GM04503 (cell line): ENCODE measurements at regions not wholly inside any gene's neighbourhood (a gene's known extent, or its start where the extent isn't known, plus 50 kb on each side); places are given as distances from the start of the nearest gene placed in this dataset.

Source experiments
- DNase-seq: peaks from one replicate; pipeline ENCODE4 v3.0.0-alpha.2; 2012; ENCODE audit warnings: low read depth

GRCh38 chr7:84482476-84482875 is 287.9 kb upstream of the SEMA3A start:
- no peak for DNase-seq

DNA sequence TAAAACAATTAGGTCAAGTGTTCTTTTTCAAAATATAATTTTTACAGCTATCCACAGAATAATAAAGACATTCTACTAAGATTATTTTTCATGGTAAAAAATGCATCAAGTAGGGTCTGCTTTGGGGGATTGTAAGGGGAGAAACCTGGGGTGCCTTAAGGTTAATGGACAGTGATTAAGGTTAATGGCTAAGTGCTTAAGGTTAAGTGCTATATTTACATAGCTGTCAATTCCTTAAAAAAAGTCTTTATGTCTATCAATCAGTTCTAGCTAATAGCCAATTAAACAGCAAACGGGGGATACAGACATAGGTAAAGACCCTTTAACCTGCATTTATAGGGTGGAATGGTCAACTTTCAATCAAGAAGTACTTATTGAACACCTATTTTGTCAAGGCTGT is 284.5 kb upstream of the SEMA3A start:
- no peak for DNase-seq

DNA sequence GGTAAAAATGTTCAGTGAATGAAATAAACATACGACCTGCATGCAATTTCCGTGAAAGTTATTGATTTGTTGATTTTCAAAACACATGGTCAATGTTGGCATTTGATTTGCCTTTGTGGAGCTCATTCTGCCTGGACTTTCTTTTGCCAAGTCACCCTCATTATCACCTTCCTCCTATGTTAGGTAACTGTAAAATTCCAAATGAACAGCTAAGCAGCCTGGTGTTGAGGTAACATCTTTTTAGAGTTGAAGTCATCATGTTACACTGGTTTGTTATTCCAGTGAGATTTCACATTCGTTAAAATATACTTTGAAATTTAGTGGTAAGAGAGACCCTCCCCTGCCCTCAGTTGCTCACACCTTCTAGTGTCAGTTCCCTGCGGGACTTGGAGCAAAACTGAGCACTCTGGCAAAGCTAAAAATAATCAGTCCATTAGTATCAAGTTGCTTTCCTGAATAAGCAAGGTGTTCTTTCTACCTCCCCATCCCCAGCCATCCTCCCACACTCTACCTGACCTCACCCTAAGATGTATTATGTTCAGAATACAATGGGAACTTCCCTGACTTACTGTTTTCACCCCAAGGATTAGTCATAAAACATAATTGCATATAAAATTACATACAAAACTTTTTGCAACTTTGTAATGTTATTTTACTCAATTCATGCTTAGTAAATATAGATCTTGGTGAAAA is 283.3 kb upstream of the SEMA3A start:
- no peak for DNase-seq

DNA sequence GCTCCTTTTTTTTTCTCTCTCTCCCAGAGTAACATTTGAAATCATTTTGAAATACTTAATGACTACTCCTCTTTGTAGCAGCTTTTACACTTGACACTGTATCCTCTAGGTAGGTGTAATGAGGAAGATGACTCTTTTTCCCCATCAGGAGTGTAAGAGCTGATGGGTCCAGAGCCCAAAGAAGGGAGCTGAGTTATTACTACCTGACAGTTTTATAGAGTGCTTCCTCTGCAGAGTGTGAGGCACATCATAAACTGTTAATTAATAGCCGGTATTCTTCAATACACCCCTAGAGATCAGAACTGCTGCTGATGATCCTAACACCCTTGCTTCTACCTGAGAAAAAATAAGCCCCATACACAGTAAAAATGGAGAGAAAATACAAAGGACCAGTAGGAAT is 279.8 kb upstream of the SEMA3A start:
- no peak for DNase-seq

DNA sequence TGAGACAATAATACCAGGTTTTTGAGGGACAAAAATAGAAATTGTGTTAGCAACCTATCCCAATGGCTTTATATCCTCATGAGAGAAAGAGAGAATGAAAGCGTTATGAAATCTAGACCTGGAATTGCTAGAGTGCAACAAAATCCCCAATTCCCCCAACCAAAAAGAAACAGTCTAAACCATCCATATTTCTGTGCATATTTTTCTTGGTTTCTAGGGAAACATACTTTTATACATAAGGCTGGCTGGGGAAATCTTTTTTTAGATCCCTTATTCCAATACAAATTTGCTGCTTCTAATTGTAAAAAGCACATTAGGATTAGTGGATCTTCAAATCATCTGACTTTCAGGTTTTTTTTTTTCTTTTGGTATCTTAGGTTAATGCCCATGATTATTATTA is 277.0 kb upstream of the SEMA3A start:
- no peak for DNase-seq

GRCh38 chr7:84469034-84469433 is 274.4 kb upstream of the SEMA3A start:
- DNase-seq = no peak

DNA sequence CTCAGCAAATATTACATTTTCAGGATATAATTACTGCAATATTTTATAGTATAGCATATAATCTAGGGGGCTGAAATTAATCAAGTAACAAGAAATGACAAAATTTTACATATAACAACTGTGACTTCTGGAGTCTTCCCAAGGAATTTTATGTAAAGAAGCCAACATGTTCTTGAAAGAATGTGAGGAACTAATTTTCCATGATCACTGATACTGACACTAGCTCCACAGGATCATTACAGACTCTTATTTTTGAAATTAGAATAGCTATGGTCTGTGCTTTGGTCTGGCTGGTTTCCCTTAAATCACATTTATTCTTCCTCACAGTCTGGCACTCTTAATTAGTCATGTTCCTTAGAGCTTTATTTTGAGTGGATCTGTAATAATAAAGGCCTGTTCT is 267.7 kb upstream of the SEMA3A start:
- DNase-seq = no peak

- no peak for DNase-seq
Observed at GRCh38 chr7:84461093-84461492, 266.5 kb upstream of the SEMA3A start.

- DNase-seq = no peak
Observed at GRCh38 chr7:84455788-84456187, 261.2 kb upstream of the SEMA3A start.

- DNase-seq = no peak
Observed at GRCh38 chr7:84454174-84454959, 259.8 kb upstream of the SEMA3A start.

DNA sequence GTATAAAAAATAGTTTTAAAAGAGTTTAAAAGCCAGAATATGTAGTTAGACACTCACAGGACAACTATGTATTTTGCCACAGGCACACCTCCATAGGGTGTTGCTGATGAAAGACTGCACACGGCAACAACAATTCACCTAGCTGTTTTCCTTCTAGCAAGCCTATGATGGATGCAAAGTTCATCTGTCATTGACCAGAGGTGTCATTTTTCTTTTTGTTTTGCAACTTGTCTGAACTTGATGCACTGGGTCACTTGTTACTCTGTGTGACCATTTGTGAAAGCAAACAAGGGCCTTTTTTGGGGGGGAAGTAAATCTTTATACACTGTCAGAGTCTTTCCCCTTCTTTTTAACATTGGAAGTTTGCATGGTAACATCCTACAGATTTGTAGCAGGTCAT is 258.0 kb upstream of the SEMA3A start:
- DNase-seq = no peak

GRCh38 chr7:84450772-84451171 is 256.2 kb upstream of the SEMA3A start:
- no peak for DNase-seq

GRCh38 chr7:84447636-84448293 is 253.2 kb upstream of the SEMA3A start:
- no peak for DNase-seq

DNA sequence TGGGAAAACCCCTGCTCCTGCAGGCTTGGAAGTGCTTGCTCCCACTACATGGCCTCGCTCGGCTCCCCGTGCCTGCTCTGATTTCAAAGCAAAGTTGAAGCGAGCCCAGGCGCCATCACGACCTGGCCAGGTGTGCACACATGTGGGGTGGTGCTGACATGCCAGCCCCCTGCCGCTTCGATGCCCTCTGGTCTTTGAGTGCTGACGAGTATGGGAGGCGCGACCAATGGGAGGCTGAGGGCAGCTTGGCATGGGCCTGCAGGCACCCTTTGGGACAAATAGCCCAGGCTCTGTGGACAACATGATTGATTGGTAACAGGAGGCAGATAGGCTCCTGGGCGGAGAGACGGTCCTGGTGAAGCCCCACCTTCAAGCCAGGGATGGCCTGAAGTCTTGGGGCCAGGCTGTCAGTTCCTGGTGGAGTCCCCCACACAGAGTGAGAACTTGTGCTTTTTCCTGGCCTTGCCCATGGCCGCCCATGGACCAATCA is 252.4 kb upstream of the SEMA3A start:
- DNase-seq = no peak

DNA sequence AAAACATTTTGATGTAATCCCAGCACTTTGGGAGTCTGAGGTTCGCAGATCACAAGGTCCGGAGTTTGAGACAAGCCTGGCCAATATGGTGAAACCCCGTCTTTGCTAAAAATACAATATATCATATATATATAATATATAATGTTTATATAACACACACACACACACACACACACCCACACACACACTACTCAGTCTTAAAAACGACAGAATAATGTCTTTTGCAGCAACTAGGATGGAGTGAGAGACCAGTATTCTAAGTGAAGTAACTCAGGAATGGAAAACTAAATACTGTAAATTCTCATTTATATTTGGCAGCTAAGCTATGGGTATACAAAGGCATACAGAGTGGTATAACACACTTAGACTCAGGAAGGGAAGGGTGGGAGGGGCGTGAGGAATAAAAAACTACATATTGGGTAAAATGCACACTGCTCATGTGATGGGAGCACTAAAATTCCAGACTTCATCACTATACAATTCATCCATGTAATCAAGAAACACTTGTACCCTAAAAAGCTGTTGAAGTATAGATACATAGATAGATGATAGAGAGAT is 231.2 kb upstream of the SEMA3A start:
- DNase-seq = no peak

DNA sequence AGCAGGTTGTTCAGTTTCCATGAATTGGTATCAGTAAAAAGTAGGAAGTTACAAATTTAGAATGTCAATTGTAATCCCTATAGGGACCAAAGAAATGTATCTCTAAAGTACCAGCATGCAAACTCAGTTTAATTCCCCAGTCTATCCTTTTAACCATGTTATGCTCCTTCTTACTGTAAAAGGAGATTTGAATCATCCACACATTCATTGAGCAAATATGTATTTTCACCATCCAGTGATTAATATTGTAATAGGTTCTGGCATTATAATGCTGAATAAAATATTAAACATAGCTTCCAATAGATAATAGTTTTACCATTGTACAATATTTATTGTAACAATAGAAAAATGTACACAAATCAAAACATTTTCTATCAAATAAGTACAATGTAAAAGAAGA is 228.2 kb upstream of the SEMA3A start:
- DNase-seq = no peak

DNA sequence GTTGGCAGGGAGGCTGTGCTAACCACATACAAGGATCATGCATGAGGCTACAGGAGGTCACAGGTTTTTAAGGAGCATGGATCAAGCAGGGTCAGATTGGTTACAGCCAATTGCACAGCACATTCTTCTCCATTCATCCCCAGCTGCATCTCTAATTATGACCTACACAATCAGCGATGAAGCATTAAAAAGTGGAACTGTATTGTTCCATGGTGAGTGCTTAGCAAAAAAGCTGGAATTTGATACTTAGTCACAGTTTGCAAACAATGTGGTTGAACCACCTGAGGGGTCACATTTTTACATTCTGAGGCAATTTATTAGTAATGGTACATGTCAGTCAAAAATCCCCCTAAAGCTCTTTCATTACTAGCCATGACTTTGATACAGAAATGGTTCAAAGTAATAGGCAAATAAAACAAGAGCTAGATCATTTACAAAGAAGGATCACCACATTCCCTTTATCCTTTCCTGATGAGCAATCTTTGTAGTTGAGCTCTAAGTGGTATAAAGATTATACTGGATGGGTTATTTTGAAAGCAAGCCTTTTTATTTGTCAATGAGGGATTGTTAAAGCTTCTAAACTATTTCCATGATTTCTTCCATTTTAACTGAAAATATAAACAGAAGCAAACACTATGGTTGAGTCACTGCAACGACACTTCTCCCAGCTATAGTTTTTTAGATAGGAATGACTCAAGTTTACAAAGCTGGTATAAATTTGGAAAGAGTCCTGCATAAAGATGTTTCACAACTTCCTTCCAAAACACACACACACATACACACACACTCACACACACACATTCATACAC is 217.8 kb upstream of the SEMA3A start:
- DNase-seq = peak; percentile 93

- DNase-seq = no peak
Observed at GRCh38 chr7:84399661-84400060, 205.1 kb upstream of the SEMA3A start.

DNA sequence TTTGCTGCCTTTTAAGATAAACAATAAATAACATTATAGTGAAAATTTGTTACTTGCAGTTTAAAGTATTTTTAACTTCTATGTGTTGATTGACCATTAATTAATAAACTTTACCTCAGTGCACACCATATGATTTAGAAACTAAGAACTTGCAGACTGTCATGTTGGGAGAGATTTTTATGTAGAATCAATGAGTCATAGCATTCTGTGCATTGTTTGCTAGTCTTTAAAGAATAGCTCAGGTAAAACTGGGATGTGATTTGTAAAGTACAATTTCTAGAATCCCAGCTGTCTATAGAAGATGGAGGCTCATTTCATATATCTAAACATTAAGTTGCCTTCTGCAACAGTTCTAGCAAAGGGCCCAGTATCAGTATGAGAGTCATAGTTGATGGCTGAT is 199.6 kb upstream of the SEMA3A start:
- no peak for DNase-seq

DNA sequence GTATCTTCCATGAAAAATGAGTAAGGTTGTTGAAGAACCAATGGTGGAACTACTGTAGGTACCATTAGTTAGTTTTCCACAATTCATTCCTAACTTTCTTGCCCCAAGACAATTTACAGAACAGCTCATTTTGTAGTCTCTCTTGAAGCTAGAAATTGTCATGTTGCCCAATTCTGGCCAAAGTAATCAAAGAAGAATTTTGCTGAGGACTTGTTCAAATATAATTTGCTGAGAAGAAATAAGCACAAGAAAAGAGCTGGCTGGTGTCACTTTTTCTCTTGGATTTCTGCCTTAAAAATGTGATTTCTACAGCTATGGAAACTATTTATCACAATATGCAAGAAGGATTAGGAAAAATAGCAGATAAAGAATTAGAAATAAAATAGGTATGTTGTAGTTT is 199.2 kb upstream of the SEMA3A start:
- peak; percentile 57 for DNase-seq

- DNase-seq = no peak
Observed at GRCh38 chr7:84390845-84391244, 196.3 kb upstream of the SEMA3A start.

- no peak for DNase-seq
Observed at GRCh38 chr7:84389242-84389641, 194.7 kb upstream of the SEMA3A start.
